ENCODE measurements at regions not wholly inside any gene's neighbourhood (a gene's known extent, or its start where the extent isn't known, plus 50 kb on each side); places are given as distances from the start of the nearest gene placed in this dataset.
"Not testable (repeated sequence)": the region's sequence is repeated elsewhere in the genome, so short reads cannot be mapped to it uniquely, and the experiment has no call there.

GRCh38 chr11:45390407-45390806 is 104.3 kb upstream of the SYT13 start:
- no peak overlapping the region for H3K4me3 ChIP-seq
- WGBS, 5 donors = 52 to 78% (median 67%) methylated on average over 5 of the region's 5 CpGs
- H3K36me3 ChIP-seq = no peaks in the 10 kb centered on the region
- DNase-seq = no peak
- H3K27ac ChIP-seq = peak overlapping the region in 1 of 5 donors; percentile 26
- H3K4me1 ChIP-seq = no peaks in the 10 kb centered on the region
- H3K9me3 ChIP-seq = peaks cover 0 to 6% (median 0%) of the 10 kb centered on the region in 4 donors
- TF ChIP-seq POLR2A (IDR thresholded peaks at IDR 0.05) (no peak), POLR2AphosphoS5 (IDR thresholded peaks at IDR 0.05) (no peak), CTCF (IDR thresholded peaks at IDR 0.05) (no peak), EP300 (IDR thresholded peaks at IDR 0.05) (no peak)
- intact Hi-C loops (cut with DNase I; ENCODE audit: low total_unique reads) = no loop called here
- peaks cover 0 to 52% (median 3%) of the 10 kb centered on the region in 3 donors for H3K27me3 ChIP-seq

GRCh38 chr11:45388472-45388871 is 102.3 kb upstream of the SYT13 start:
- Histone ChIP-seq H3K27ac (no peak overlapping the region), H3K4me3 (no peak overlapping the region), H3K9me3 (peaks cover 0 to 6% (median 0%) of the 10 kb centered on the region in 4 donors), H3K36me3 (no peaks in the 10 kb centered on the region), H3K27me3 (peaks cover 0 to 66% (median 4%) of the 10 kb centered on the region in 3 donors), H3K4me1 (no peaks in the 10 kb centered on the region)
- 74 to 100% (median 75%) methylated on average over 1 of the region's 1 CpG for WGBS, 5 donors
- DNase-seq = no peak
- intact Hi-C loops (cut with DNase I; ENCODE audit: low total_unique reads) = no loop called here
- TF ChIP-seq CTCF (IDR thresholded peaks at IDR 0.05) (no peak), POLR2A (IDR thresholded peaks at IDR 0.05) (no peak), POLR2AphosphoS5 (IDR thresholded peaks at IDR 0.05) (no peak), EP300 (IDR thresholded peaks at IDR 0.05) (no peak)

- 62 to 71% (median 67%) methylated on average over 2 of the region's 2 CpGs for WGBS, 5 donors
- intact Hi-C loops (cut with DNase I; ENCODE audit: low total_unique reads) = not testable (repeated sequence)
Measured at GRCh38 chr11:45387885-45388284, 101.7 kb upstream of the SYT13 start.

GRCh38 chr11:45386972-45387371 is 100.8 kb upstream of the SYT13 start:
- Histone ChIP-seq H3K27ac (no peak overlapping the region), H3K4me1 (peaks cover 0 to 11% (median 0%) of the 10 kb centered on the region in 4 donors), H3K4me3 (no peak overlapping the region), H3K9me3 (peaks cover 0 to 6% (median 0%) of the 10 kb centered on the region in 4 donors), H3K36me3 (no peaks in the 10 kb centered on the region), H3K27me3 (peaks cover 0 to 63% (median 4%) of the 10 kb centered on the region in 3 donors)
- 51 to 59% (median 57%) methylated on average over 3 of the region's 3 CpGs for WGBS, 5 donors
- DNase-seq = no peak
- intact Hi-C loops (cut with DNase I; ENCODE audit: low total_unique reads) = no loop called here
- TF ChIP-seq CTCF (IDR thresholded peaks at IDR 0.05) = no peak
- no peak for TF ChIP-seq POLR2AphosphoS5 (IDR thresholded peaks at IDR 0.05)
- no peak for TF ChIP-seq POLR2A (IDR thresholded peaks at IDR 0.05)
- no peak for TF ChIP-seq EP300 (IDR thresholded peaks at IDR 0.05)

More at GRCh38 chr11:45387885-45388284, 101.7 kb upstream of the SYT13 start:
- not testable (repeated sequence) for H3K27ac ChIP-seq, H3K9me3 ChIP-seq, H3K4me3 ChIP-seq, H3K36me3 ChIP-seq, H3K4me1 ChIP-seq, DNase-seq
- H3K27me3 ChIP-seq = peaks cover 0 to 66% (median 4%) of the 10 kb centered on the region in 3 donors

- H3K4me3 ChIP-seq = no peak overlapping the region
- no peaks in the 10 kb centered on the region for H3K36me3 ChIP-seq
- no peak for TF ChIP-seq POLR2A (IDR thresholded peaks at IDR 0.05)
- TF ChIP-seq POLR2AphosphoS5 (IDR thresholded peaks at IDR 0.05) = no peak
- no peak for TF ChIP-seq EP300 (IDR thresholded peaks at IDR 0.05)
- TF ChIP-seq CTCF (IDR thresholded peaks at IDR 0.05) = no peak
- WGBS, 5 donors = 51 to 63% (median 53%) methylated on average over 5 of the region's 5 CpGs
- intact Hi-C loops (cut with DNase I; ENCODE audit: low total_unique reads) = no loop called here
- peaks cover 0 to 61% (median 8%) of the 10 kb centered on the region in 3 donors for H3K27me3 ChIP-seq
- no peak for DNase-seq
- H3K9me3 ChIP-seq = peaks cover 0 to 6% (median 0%) of the 10 kb centered on the region in 4 donors
- peaks cover 0 to 11% (median 0%) of the 10 kb centered on the region in 4 donors for H3K4me1 ChIP-seq
- no peak overlapping the region for H3K27ac ChIP-seq
Measured at GRCh38 chr11:45385844-45386243, 99.7 kb upstream of the SYT13 start.

All from stomach (tissue), 8 donors.